HepG2 (cell line): ENCODE measurements at regions not wholly inside any gene's neighbourhood (a gene's known extent, or its start where the extent isn't known, plus 50 kb on each side); places are given as distances from the start of the nearest gene placed in this dataset.

Source experiments
- CTCF ChIP-seq: sonication (generic); formaldehyde crosslinking; IDR thresholded peaks from 2 replicates; pipeline ENCODE4 v1.5.0; 2020; ENCODE audit warnings: mild to moderate bottlenecking, missing genetic modification reagents, moderate library complexity
- HDAC6 ChIP-seq: fragments of 200-600 bp; sonication (generic); IDR thresholded peaks from 2 replicates; pipeline ENCODE4 v1.7.0; 2017; ENCODE audit warnings: mild to moderate bottlenecking, antibody characterized with exemption, low read length, low read depth
- SIN3A ChIP-seq: IDR thresholded peaks from 2 replicates; pipeline ENCODE4 v1.6.1; 2011; ENCODE audit warnings: low read depth, mild to moderate bottlenecking, control low read depth, low read length, borderline replicate concordance
- SMC3 ChIP-seq: IDR thresholded peaks from 2 replicates; pipeline ENCODE4 v1.6.1; 2011; ENCODE audit warnings: low read length, improper control_type of control experiment
- TFDP2 ChIP-seq: sonication (generic); formaldehyde crosslinking; IDR thresholded peaks from 2 replicates; pipeline ENCODE4 v1.4.0; 2020; ENCODE audit warnings: missing genetic modification reagents
- TGIF2 ChIP-seq: IDR thresholded peaks from 2 replicates; pipeline ENCODE4 v1.6.1; 2016; ENCODE audit warnings: control low read depth, missing compliant biosample characterization
- ZNF232 ChIP-seq: sonication (generic); formaldehyde crosslinking; IDR thresholded peaks from 2 replicates; pipeline ENCODE4 v1.4.0; 2020; ENCODE audit warnings: missing genetic modification reagents, borderline replicate concordance
- ZNF235 ChIP-seq: sonication (generic); formaldehyde crosslinking; IDR thresholded peaks from 2 replicates; pipeline ENCODE4 v1.8.1; 2023; ENCODE audit warnings: mild to moderate bottlenecking, missing genetic modification reagents, borderline replicate concordance
- ZSCAN5A ChIP-seq: sonication (generic); formaldehyde crosslinking; IDR thresholded peaks from 2 replicates; pipeline ENCODE4 v1.8.0; 2022; ENCODE audit warnings: mild to moderate bottlenecking, missing genetic modification reagents, borderline replicate concordance

- TF ChIP-seq TGIF2 (CRISPR knock-in tag) (no peak), SIN3A (no peak), CTCF (CRISPR knock-in tag) (no peak), SMC3 (no peak), TFDP2 (CRISPR knock-in tag) (no peak), ZNF235 (no peak), ZNF232 (no peak), ZSCAN5A (no peak), HDAC6 (no peak)
Observed at GRCh38 chr15:98358971-98359370, 289.4 kb upstream of the IGF1R start.
